Left ventricle myocardium inferior (tissue), 1 donor: ENCODE measurements at regions not wholly inside any gene's neighbourhood (a gene's known extent, or its start where the extent isn't known, plus 50 kb on each side); places are given as distances from the start of the nearest gene placed in this dataset.

Source experiments
- DNase-seq: peaks from one replicate; pipeline ENCODE4 v3.0.0-alpha.2; 2020
- H3K27ac ChIP-seq: fragments of 200-600 bp; replicated peaks from 2 replicates; pipeline ENCODE4 v1.8.0; 2021
- H3K27me3 ChIP-seq: fragments of 200-600 bp; 2 replicates; pipeline ENCODE4 v1.8.0; 2021; ENCODE audit warnings: low read depth
- H3K36me3 ChIP-seq: fragments of 200-600 bp; 2 replicates; pipeline ENCODE4 v1.8.0; 2021
- H3K4me1 ChIP-seq: fragments of 200-600 bp; 2 replicates; pipeline ENCODE4 v1.8.0; 2021
- H3K4me3 ChIP-seq: fragments of 200-600 bp; 2 replicates; pipeline ENCODE4 v1.8.0; 2021; ENCODE audit warnings: mild to moderate bottlenecking, moderate library complexity
- H3K9me3 ChIP-seq: fragments of 200-600 bp; replicated peaks from 2 replicates; pipeline ENCODE4 v1.8.0; 2021
- CTCF ChIP-seq: fragments of 200-600 bp; IDR thresholded peaks from 2 replicates; pipeline ENCODE4 v1.8.0; 2021; ENCODE audit warnings: antibody characterized with exemption, mild to moderate bottlenecking, borderline replicate concordance
- intact Hi-C: fragments of 100-400 bp; cut with micrococcal nuclease; formaldehyde crosslinking; loops from one replicate; pipeline ENCODE4 v1.11.0; 2022
- donor health status: DM: no; HTN: yes; CAD: no; lungs with severe emphysema.

- Histone ChIP-seq H3K27me3 (peaks cover 34% of the 10 kb centered on the region), H3K4me1 (no peaks in the 10 kb centered on the region), H3K9me3 (no peaks in the 10 kb centered on the region), H3K27ac (no peak overlapping the region), H3K36me3 (no peaks in the 10 kb centered on the region), H3K4me3 (no peak overlapping the region)
- intact Hi-C loops = no loop called here
- DNase-seq = no peak
- TF ChIP-seq CTCF = no peak
Measured at GRCh38 chr18:77669331-77669730, 419.7 kb downstream of the GALR1 start.

- intact Hi-C loops = no loop called here
- H3K9me3 ChIP-seq = no peaks in the 10 kb centered on the region
- TF ChIP-seq CTCF = no peak
- H3K4me1 ChIP-seq = no peaks in the 10 kb centered on the region
- no peak overlapping the region for H3K4me3 ChIP-seq
- H3K36me3 ChIP-seq = no peaks in the 10 kb centered on the region
- peaks cover 50% of the 10 kb centered on the region for H3K27me3 ChIP-seq
- no peak for DNase-seq
- H3K27ac ChIP-seq = no peak overlapping the region
Measured at GRCh38 chr18:77671456-77672167, 422.0 kb downstream of the GALR1 start.

- Histone ChIP-seq H3K4me1 (no peaks in the 10 kb centered on the region), H3K36me3 (no peaks in the 10 kb centered on the region), H3K4me3 (no peak overlapping the region), H3K27me3 (peaks cover 39% of the 10 kb centered on the region), H3K9me3 (no peaks in the 10 kb centered on the region), H3K27ac (no peak overlapping the region)
- no peak for TF ChIP-seq CTCF
- DNase-seq = no peak
- intact Hi-C loops = no loop called here
Measured at GRCh38 chr18:77676910-77677309, 427.3 kb downstream of the GALR1 start.

GRCh38 chr18:77677536-77677935 lies 427.9 kb downstream of the GALR1 start:
- TF ChIP-seq CTCF = no peak
- intact Hi-C loops = no loop called here
- no peak overlapping the region for H3K27ac ChIP-seq
- H3K4me3 ChIP-seq = no peak overlapping the region
- peaks cover 35% of the 10 kb centered on the region for H3K27me3 ChIP-seq
- DNase-seq = no peak
- H3K36me3 ChIP-seq = no peaks in the 10 kb centered on the region
- no peaks in the 10 kb centered on the region for H3K4me1 ChIP-seq
- no peaks in the 10 kb centered on the region for H3K9me3 ChIP-seq

GRCh38 chr18:77679869-77680268 lies 430.2 kb downstream of the GALR1 start:
- Histone ChIP-seq H3K36me3 (no peaks in the 10 kb centered on the region), H3K27me3 (peaks cover 21% of the 10 kb centered on the region), H3K27ac (no peak overlapping the region), H3K4me3 (no peak overlapping the region), H3K4me1 (no peaks in the 10 kb centered on the region), H3K9me3 (no peaks in the 10 kb centered on the region)
- no peak for DNase-seq
- no peak for TF ChIP-seq CTCF
- intact Hi-C loops = no loop called here
